BJ (cell line): ENCODE measurements at regions not wholly inside any gene's neighbourhood (a gene's known extent, or its start where the extent isn't known, plus 50 kb on each side); places are given as distances from the start of the nearest gene placed in this dataset.
A peak's percentile ranks its signal among the peaks of the same experiment; 100 is the strongest.
"Not testable (repeated sequence)": the region's sequence is repeated elsewhere in the genome, so short reads cannot be mapped to it uniquely, and the experiment has no call there.

Experiments used
- CTCF ChIA-PET: fragments of 350-600 bp; formaldehyde crosslinking; extraction: SDS; loops from one replicate; lab custom pipeline; 2021; ENCODE audit warnings: antibody characterized with exemption, inconsistent platforms; lab: Yijun Ruan, JAX
- POLR2A ChIA-PET: fragments of 300-600 bp; sonication (Branson Sonifier 250); formaldehyde crosslinking; extraction: SDS; loops from one replicate; lab custom pipeline; 2021; ENCODE audit warnings: antibody characterized with exemption; lab: Charles Lee
- DNase-seq: peaks from one replicate; pipeline ENCODE4 v3.0.0-alpha.2; 2011; ENCODE audit warnings: low read depth
- H3K27me3 ChIP-seq: 2 replicates; pipeline ENCODE4 v1.6.0; 2011; ENCODE audit warnings: low read length; ENCODE audit not compliant: control insufficient read depth, insufficient read depth
- H3K36me3 ChIP-seq: 2 replicates; pipeline ENCODE4 v1.5.1; 2011; ENCODE audit warnings: low read length; ENCODE audit not compliant: control insufficient read depth, insufficient read depth
- H3K4me3 ChIP-seq: 2 replicates; pipeline ENCODE4 v1.5.1; 2011; ENCODE audit warnings: low read depth, mild to moderate bottlenecking, control low read depth, low read length

GRCh38 chr5:177664737-177665136 lies 64.8 kb downstream of the B4GALT7 start:
- CTCF ChIA-PET, POLR2A ChIA-PET, H3K36me3 ChIP-seq, H3K4me3 ChIP-seq, H3K27me3 ChIP-seq, DNase-seq: not testable (repeated sequence)

- H3K27me3 ChIP-seq, POLR2A ChIA-PET, H3K36me3 ChIP-seq, DNase-seq, CTCF ChIA-PET, H3K4me3 ChIP-seq: not testable (repeated sequence)
Observed at GRCh38 chr5:177665172-177665571, 65.2 kb downstream of the B4GALT7 start.

- POLR2A ChIA-PET, H3K27me3 ChIP-seq, CTCF ChIA-PET, H3K36me3 ChIP-seq, H3K4me3 ChIP-seq, DNase-seq: not testable (repeated sequence)
Observed at GRCh38 chr5:177665960-177666359, 66.0 kb downstream of the B4GALT7 start.

GRCh38 chr5:177671035-177671754 lies 71.3 kb downstream of the B4GALT7 start:
- POLR2A ChIA-PET, H3K27me3 ChIP-seq, CTCF ChIA-PET, H3K36me3 ChIP-seq, DNase-seq: not testable (repeated sequence)
- H3K4me3 ChIP-seq = peak overlapping the region; percentile 20

GRCh38 chr5:177671755-177672690 lies 72.1 kb downstream of the B4GALT7 start:
- H3K4me3 ChIP-seq = peak overlapping the region; percentile 39
- H3K27me3 ChIP-seq, POLR2A ChIA-PET, CTCF ChIA-PET, H3K36me3 ChIP-seq, DNase-seq: not testable (repeated sequence)
